HG03457 (cell line): ENCODE measurements at regions not wholly inside any gene's neighbourhood (a gene's known extent, or its start where the extent isn't known, plus 50 kb on each side); places are given as distances from the start of the nearest gene placed in this dataset.

Source experiments
- ATAC-seq: cut with Tn5 transposase; IDR thresholded peaks from one replicate; pipeline ENCODE4 v1.9.1; 2021; ENCODE audit warnings: moderate number of reproducible peaks; ENCODE audit not compliant: unreplicated experiment

- no peak for ATAC-seq
These were observed 362.0 kb upstream of the NFE2L3 start for GRCh38 chr7:25789701-25790640.

- ATAC-seq, result no peak
These were observed 361.0 kb upstream of the NFE2L3 start for GRCh38 chr7:25790963-25791362.

GRCh38 chr7:25792586-25792985, 359.4 kb upstream of the NFE2L3 start:
- no peak for ATAC-seq

GRCh38 chr7:25795824-25796235, 356.2 kb upstream of the NFE2L3 start:
- no peak for ATAC-seq

GRCh38 chr7:25798344-25798743, 353.7 kb upstream of the NFE2L3 start:
- no peak for ATAC-seq

- no peak for ATAC-seq
These were observed 350.8 kb upstream of the NFE2L3 start for GRCh38 chr7:25801214-25801613.

GRCh38 chr7:25802057-25802456, 349.9 kb upstream of the NFE2L3 start:
- no peak for ATAC-seq

GRCh38 chr7:25802473-25802872, 349.5 kb upstream of the NFE2L3 start:
- no peak for ATAC-seq

GRCh38 chr7:25803117-25803887, 348.7 kb upstream of the NFE2L3 start:
- no peak for ATAC-seq

- no peak for ATAC-seq
These were observed 347.8 kb upstream of the NFE2L3 start for GRCh38 chr7:25804154-25804553.

- ATAC-seq, result no peak
These were observed 346.8 kb upstream of the NFE2L3 start for GRCh38 chr7:25805027-25805687.

- ATAC-seq, result no peak
These were observed 344.8 kb upstream of the NFE2L3 start for GRCh38 chr7:25807086-25807611.

GRCh38 chr7:25809441-25809840, 342.6 kb upstream of the NFE2L3 start:
- ATAC-seq, result no peak

GRCh38 chr7:25812086-25812850, 339.7 kb upstream of the NFE2L3 start:
- no peak for ATAC-seq

- no peak for ATAC-seq
These were observed 338.6 kb upstream of the NFE2L3 start for GRCh38 chr7:25813381-25813780.

GRCh38 chr7:25815711-25816110, 336.3 kb upstream of the NFE2L3 start:
- no peak for ATAC-seq

- no peak for ATAC-seq
These were observed 331.5 kb upstream of the NFE2L3 start for GRCh38 chr7:25820432-25821040.

GRCh38 chr7:25821225-25821624, 330.8 kb upstream of the NFE2L3 start:
- no peak for ATAC-seq

GRCh38 chr7:25822823-25823222, 329.2 kb upstream of the NFE2L3 start:
- no peak for ATAC-seq

- no peak for ATAC-seq
These were observed 328.4 kb upstream of the NFE2L3 start for GRCh38 chr7:25823571-25823970.
